ENCODE measurements at regions not wholly inside any gene's neighbourhood (a gene's known extent, or its start where the extent isn't known, plus 50 kb on each side); places are given as distances from the start of the nearest gene placed in this dataset.

DNA sequence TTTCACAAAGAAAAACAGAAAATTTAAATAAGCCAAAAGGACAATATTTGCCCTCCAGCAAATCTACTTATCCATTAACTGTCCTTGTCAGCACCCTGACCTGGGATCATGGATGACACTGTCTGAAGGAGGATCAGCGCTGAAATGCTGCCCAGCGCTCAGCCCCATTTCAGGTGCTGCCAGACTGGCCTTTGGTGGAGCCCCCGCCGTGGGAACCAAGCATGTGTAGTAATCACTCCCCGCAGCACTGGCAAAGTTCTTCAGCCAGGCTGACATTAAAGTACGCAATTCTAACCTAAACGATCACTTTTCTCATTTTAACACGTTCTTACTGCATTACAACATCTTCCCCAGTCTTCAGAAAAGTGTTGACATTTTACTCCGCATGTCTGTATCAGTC is 108.6 kb upstream of the GPC1 start:
- TF ChIP-seq, protein P1, sequence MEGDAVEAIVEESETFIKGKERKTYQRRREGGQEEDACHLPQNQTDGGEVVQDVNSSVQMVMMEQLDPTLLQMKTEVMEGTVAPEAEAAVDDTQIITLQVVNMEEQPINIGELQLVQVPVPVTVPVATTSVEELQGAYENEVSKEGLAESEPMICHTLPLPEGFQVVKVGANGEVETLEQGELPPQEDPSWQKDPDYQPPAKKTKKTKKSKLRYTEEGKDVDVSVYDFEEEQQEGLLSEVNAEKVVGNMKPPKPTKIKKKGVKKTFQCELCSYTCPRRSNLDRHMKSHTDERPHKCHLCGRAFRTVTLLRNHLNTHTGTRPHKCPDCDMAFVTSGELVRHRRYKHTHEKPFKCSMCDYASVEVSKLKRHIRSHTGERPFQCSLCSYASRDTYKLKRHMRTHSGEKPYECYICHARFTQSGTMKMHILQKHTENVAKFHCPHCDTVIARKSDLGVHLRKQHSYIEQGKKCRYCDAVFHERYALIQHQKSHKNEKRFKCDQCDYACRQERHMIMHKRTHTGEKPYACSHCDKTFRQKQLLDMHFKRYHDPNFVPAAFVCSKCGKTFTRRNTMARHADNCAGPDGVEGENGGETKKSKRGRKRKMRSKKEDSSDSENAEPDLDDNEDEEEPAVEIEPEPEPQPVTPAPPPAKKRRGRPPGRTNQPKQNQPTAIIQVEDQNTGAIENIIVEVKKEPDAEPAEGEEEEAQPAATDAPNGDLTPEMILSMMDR (IDR thresholded peaks at IDR 0.05; ENCODE audit: poor library complexity), result no peak
- no peak for TF ChIP-seq EZH2 (IDR thresholded peaks at IDR 0.05; ENCODE audit: borderline replicate concordance)
